PC-9 (cell line): ENCODE measurements at regions not wholly inside any gene's neighbourhood (a gene's known extent, or its start where the extent isn't known, plus 50 kb on each side); places are given as distances from the start of the nearest gene placed in this dataset.

ENCODE experiments used
- BruUV-seq: library from RNA; stranded (reverse); fragments of 400-500 nt; replicated peaks from 2 replicates; lab custom pipeline; 2021; lab: Mats Ljungman, UMichigan
- CTCF ChIA-PET: fragments of 300-600 bp; sonication (Branson Sonifier 250); formaldehyde crosslinking; loops from one replicate; lab custom pipeline; 2022; ENCODE audit warnings: antibody characterized with exemption; lab: Charles Lee
- POLR2A ChIA-PET: fragments of 300-600 bp; sonication (Branson Sonifier 250); formaldehyde crosslinking; loops from one replicate; lab custom pipeline; 2022; ENCODE audit warnings: antibody characterized with exemption; ENCODE audit not compliant: unreplicated experiment; lab: Charles Lee
- DNase-seq, 2 experiments: peaks; one replicate each; pipeline versions ENCODE4 v3.0.0 to v3.0.0-alpha.2; 2015 to 2022; ENCODE audit warnings: mixed read lengths in 1 of 2
- H2AFZ ChIP-seq: fragments of 200-600 bp; sonication (generic); 2 replicates; pipeline ENCODE4 v1.8.1; 2017; ENCODE audit warnings: antibody characterized with exemption
- H3F3A ChIP-seq: fragments of 200-600 bp; sonication (generic); 2 replicates; pipeline ENCODE4 v1.8.1; 2017; ENCODE audit warnings: antibody characterized with exemption, mild to moderate bottlenecking, low read depth; ENCODE audit not compliant: insufficient read depth
- H3K27ac ChIP-seq: fragments of 200-600 bp; sonication (generic); 2 replicates; pipeline ENCODE4 v1.6.1; 2016; ENCODE audit warnings: mixed run types
- H3K27me3 ChIP-seq: fragments of 200-600 bp; sonication (generic); 2 replicates; pipeline ENCODE4 v1.6.1; 2016; ENCODE audit warnings: low read depth, mixed run types; ENCODE audit not compliant: insufficient read depth
- H3K36me3 ChIP-seq: fragments of 200-600 bp; sonication (generic); 2 replicates; pipeline ENCODE4 v1.6.1; 2016; ENCODE audit warnings: low read depth, mixed run types
- H3K4me1 ChIP-seq: fragments of 200-600 bp; sonication (generic); replicated peaks from 2 replicates; pipeline ENCODE4 v1.6.1; 2016; ENCODE audit warnings: mixed run types; ENCODE audit not compliant: insufficient read depth
- H3K4me2 ChIP-seq: fragments of 200-600 bp; sonication (generic); 2 replicates; pipeline ENCODE4 v1.6.1; 2017; ENCODE audit warnings: mixed run types
- H3K4me3 ChIP-seq: fragments of 200-600 bp; sonication (generic); 2 replicates; pipeline ENCODE4 v1.6.1; 2016; ENCODE audit warnings: mixed run types
- H3K79me2 ChIP-seq: fragments of 200-600 bp; sonication (generic); 2 replicates; pipeline ENCODE4 v1.6.1; 2017; ENCODE audit warnings: low read depth, mixed run types
- H3K9me2 ChIP-seq: fragments of 200-600 bp; sonication (generic); 2 replicates; pipeline ENCODE4 v1.8.1; 2017; ENCODE audit warnings: mild to moderate bottlenecking; ENCODE audit not compliant: insufficient read depth
- H3K9me3 ChIP-seq: fragments of 200-600 bp; sonication (generic); 2 replicates; pipeline ENCODE4 v1.8.1; 2016; ENCODE audit warnings: low read depth; ENCODE audit not compliant: insufficient read depth
- H4K20me1 ChIP-seq: fragments of 200-600 bp; sonication (generic); 2 replicates; pipeline ENCODE4 v1.8.1; 2017; ENCODE audit not compliant: insufficient read depth
- EZH2 ChIP-seq: fragments of 200-600 bp; sonication (generic); IDR thresholded peaks from 2 replicates; pipeline ENCODE4 v1.8.0; 2017; ENCODE audit warnings: antibody characterized with exemption, low read depth
- intact Hi-C: fragments of 100-400 bp; cut with micrococcal nuclease; formaldehyde crosslinking; loops from one replicate; pipeline ENCODE4 v1.10.0; 2022; ENCODE audit not compliant: unreplicated experiment
- TF ChIP-seq, protein P1 (sequence below): fragments of 200-600 bp; sonication (generic); conservative IDR thresholded peaks from 2 replicates; pipeline ENCODE4 v1.6.1; 2017; ENCODE audit warnings: mixed run types, antibody characterized with exemption, mild to moderate bottlenecking, moderate library complexity

DNA sequence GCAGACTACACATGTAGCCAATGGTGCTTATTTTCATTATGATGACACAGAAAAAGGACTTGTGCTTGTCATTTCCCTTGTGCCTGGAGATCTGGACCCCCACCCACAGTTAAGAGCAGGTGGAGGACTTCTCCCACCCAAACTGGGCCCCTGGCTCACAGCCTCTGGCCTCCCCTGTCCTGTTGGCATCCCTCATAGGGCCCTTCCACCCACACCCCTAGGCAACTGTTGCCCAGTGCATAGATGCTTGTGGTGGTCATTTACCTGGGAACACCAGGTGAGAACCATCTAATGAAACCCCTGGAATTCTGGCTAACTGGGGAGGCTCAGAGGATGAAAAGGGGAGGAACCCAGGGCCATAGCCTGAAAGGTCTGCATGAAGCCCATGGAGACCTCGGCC is 355.9 kb downstream of the BUD13 start:
- no peaks in the 10 kb centered on the region for H3F3A ChIP-seq
- H3K4me1 ChIP-seq: no peaks in the 10 kb centered on the region
- no peak overlapping the region for H3K27ac ChIP-seq
- no peaks in the 10 kb centered on the region for H3K79me2 ChIP-seq
- TF ChIP-seq EZH2: no peak
- TF ChIP-seq, protein P1, sequence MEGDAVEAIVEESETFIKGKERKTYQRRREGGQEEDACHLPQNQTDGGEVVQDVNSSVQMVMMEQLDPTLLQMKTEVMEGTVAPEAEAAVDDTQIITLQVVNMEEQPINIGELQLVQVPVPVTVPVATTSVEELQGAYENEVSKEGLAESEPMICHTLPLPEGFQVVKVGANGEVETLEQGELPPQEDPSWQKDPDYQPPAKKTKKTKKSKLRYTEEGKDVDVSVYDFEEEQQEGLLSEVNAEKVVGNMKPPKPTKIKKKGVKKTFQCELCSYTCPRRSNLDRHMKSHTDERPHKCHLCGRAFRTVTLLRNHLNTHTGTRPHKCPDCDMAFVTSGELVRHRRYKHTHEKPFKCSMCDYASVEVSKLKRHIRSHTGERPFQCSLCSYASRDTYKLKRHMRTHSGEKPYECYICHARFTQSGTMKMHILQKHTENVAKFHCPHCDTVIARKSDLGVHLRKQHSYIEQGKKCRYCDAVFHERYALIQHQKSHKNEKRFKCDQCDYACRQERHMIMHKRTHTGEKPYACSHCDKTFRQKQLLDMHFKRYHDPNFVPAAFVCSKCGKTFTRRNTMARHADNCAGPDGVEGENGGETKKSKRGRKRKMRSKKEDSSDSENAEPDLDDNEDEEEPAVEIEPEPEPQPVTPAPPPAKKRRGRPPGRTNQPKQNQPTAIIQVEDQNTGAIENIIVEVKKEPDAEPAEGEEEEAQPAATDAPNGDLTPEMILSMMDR: no peak
- BruUV-seq: no TSS peak
- no peak overlapping the region for H2AFZ ChIP-seq
- no peak for DNase-seq
- no peak overlapping the region for H3K4me2 ChIP-seq
- H3K36me3 ChIP-seq: no peaks in the 10 kb centered on the region
- peaks cover 72% of the 10 kb centered on the region for H3K27me3 ChIP-seq
- intact Hi-C loops: no loop called here
- CTCF ChIA-PET: no interaction called here
- POLR2A ChIA-PET: no interaction called here
- H3K4me3 ChIP-seq: no peak overlapping the region
- H4K20me1 ChIP-seq: no peaks in the 10 kb centered on the region
- H3K9me3 ChIP-seq: no peaks in the 10 kb centered on the region
- H3K9me2 ChIP-seq: no peaks in the 10 kb centered on the region

DNA sequence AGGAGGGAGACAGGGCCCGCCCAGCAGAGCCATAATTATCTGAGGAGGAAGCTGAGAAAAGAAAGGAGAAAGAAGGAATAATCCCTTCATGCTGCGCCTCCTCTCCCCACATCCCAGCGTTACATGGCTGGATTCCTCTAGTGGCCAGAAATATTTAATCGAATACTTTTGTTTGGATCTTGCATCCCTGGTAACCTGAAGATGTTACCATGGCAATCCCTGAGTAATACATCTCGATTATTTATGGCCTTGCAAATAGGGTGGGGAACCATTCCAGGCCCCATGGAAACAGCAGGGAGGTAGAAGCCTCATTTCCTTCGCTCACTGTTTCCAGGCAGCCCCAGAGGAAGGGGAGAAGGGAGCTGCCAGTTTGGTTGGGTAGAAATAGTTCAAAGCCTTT is 357.7 kb downstream of the BUD13 start:
- Histone ChIP-seq H3K36me3 (no peaks in the 10 kb centered on the region), H3K4me1 (no peaks in the 10 kb centered on the region), H3K4me2 (no peak overlapping the region), H3K79me2 (no peaks in the 10 kb centered on the region), H3K27me3 (peaks cover 72% of the 10 kb centered on the region), H3F3A (no peaks in the 10 kb centered on the region), H3K27ac (no peak overlapping the region), H3K4me3 (no peak overlapping the region), H3K9me3 (no peaks in the 10 kb centered on the region), H3K9me2 (no peaks in the 10 kb centered on the region), H2AFZ (no peak overlapping the region), H4K20me1 (no peaks in the 10 kb centered on the region)
- TF ChIP-seq, protein P1: no peak
- TF ChIP-seq EZH2: no peak
- CTCF ChIA-PET: no interaction called here
- POLR2A ChIA-PET: no interaction called here
- DNase-seq: no peak
- intact Hi-C loops: no loop called here
- no TSS peak for BruUV-seq

DNA sequence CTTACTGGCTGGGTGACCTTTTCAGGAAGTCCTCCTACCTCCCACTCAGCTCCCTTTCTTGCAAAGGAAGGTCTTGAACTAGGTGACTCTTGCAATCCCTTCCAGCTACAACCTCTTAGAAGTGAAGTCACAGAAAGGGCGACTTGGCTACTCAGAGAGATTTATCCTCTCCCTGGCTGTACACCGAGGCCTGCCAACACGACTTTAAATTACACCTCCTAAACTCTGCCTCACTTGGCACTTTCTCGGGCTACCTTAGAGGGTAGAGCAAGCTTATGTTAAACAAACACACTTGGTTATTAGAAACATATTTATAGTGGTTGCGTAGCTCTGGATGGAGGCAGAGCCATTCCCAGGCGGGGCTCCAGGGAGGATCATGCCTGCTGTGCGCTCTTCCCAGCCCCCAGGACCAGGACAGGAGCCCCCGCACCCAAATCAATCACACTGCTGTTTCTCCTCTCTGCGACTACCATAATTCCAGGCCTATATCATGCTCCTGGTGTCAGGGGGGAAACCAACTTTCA is 358.4 kb downstream of the BUD13 start:
- POLR2A ChIA-PET: no interaction called here
- Histone ChIP-seq H3K4me1 (no peaks in the 10 kb centered on the region), H3K27me3 (peaks cover 73% of the 10 kb centered on the region), H3K79me2 (no peaks in the 10 kb centered on the region), H2AFZ (no peak overlapping the region), H3K27ac (no peak overlapping the region), H3K9me2 (no peaks in the 10 kb centered on the region), H3K4me3 (no peak overlapping the region), H4K20me1 (no peaks in the 10 kb centered on the region), H3K4me2 (no peak overlapping the region), H3F3A (no peaks in the 10 kb centered on the region), H3K9me3 (no peaks in the 10 kb centered on the region), H3K36me3 (no peaks in the 10 kb centered on the region)
- BruUV-seq: no TSS peak
- CTCF ChIA-PET: no interaction called here
- DNase-seq: no peak
- TF ChIP-seq, protein P1: no peak
- no peak for TF ChIP-seq EZH2
- intact Hi-C loops: no loop called here
